IMR-90 (cell line): ENCODE measurements at regions not wholly inside any gene's neighbourhood (a gene's known extent, or its start where the extent isn't known, plus 50 kb on each side); places are given as distances from the start of the nearest gene placed in this dataset.

ENCODE experiments used
- ATAC-seq: fragments of 200-7000 bp; cut with Tn5 transposase; 2 replicates; pipeline ENCODE4 v1.9.1; 2020; ENCODE audit warnings: low read depth, mild to moderate bottlenecking, moderate library complexity
- BruUV-seq: library from RNA; stranded (reverse); fragments of 400-500 nt; replicated peaks from 2 replicates; lab custom pipeline; 2021; lab: Mats Ljungman, UMichigan
- CTCF ChIA-PET: fragments of 300-600 bp; formaldehyde crosslinking; extraction: SDS; loops from one replicate; lab custom pipeline; 2021; ENCODE audit warnings: antibody characterized with exemption; lab: Yijun Ruan, JAX
- POLR2A ChIA-PET: fragments of 300-600 bp; sonication (Branson Sonifier 250); formaldehyde crosslinking; loops from one replicate; lab custom pipeline; 2022; ENCODE audit warnings: antibody characterized with exemption; ENCODE audit not compliant: unreplicated experiment; lab: Charles Lee
- DNase-seq: peaks from one replicate; pipeline ENCODE4 v3.0.0; 2013
- H2AFZ ChIP-seq: replicated peaks from 2 replicates; pipeline ENCODE3; 2013; ENCODE audit warnings: low read length, mild to moderate bottlenecking; ENCODE audit not compliant: poor library complexity
- H2AK5ac ChIP-seq: 2 replicates; pipeline ENCODE4 v1.6.1; 2013; ENCODE audit warnings: low read depth, low read length, inconsistent platforms
- H2AK9ac ChIP-seq: replicated peaks from 2 replicates; pipeline ENCODE3; 2013; ENCODE audit warnings: mild to moderate bottlenecking, low read depth, low read length, moderate library complexity; ENCODE audit not compliant: poor library complexity
- H2BK120ac ChIP-seq: 2 replicates; pipeline ENCODE4 v1.6.1; 2013; ENCODE audit warnings: low read depth, low read length, inconsistent platforms
- H2BK15ac ChIP-seq: 3 replicates; pipeline ENCODE4 v1.6.1; 2013; ENCODE audit warnings: low read depth, low read length, inconsistent platforms
- H2BK20ac ChIP-seq: 2 replicates; pipeline ENCODE4 v1.6.1; 2013; ENCODE audit warnings: low read depth, mild to moderate bottlenecking, inconsistent platforms, low read length, moderate library complexity
- H2BK5ac ChIP-seq: 2 replicates; pipeline ENCODE4 v1.6.1; 2013; ENCODE audit warnings: mild to moderate bottlenecking, low read depth, low read length, inconsistent platforms; ENCODE audit not compliant: poor library complexity, severe bottlenecking
- H3K14ac ChIP-seq: replicated peaks from 2 replicates; pipeline ENCODE4 v1.6.1; 2013; ENCODE audit warnings: low read depth, low read length, inconsistent platforms
- H3K18ac ChIP-seq: 2 replicates; pipeline ENCODE4 v1.6.1; 2013; ENCODE audit warnings: low read depth, low read length, control low read depth
- H3K23ac ChIP-seq: 2 replicates; pipeline ENCODE4 v1.6.1; 2013; ENCODE audit warnings: low read depth, low read length, inconsistent platforms
- H3K27ac ChIP-seq: 2 replicates; pipeline ENCODE4 v1.5.1; 2013; ENCODE audit warnings: mild to moderate bottlenecking, control low read depth, low read length; ENCODE audit not compliant: insufficient read depth
- H3K27me3 ChIP-seq: 2 replicates; pipeline ENCODE4 v1.6.1; 2013; ENCODE audit warnings: low read length; ENCODE audit not compliant: control insufficient read depth, insufficient read depth
- H3K36me3 ChIP-seq: 2 replicates; pipeline ENCODE4 v1.6.1; 2013; ENCODE audit warnings: low read length, mixed read lengths; ENCODE audit not compliant: control insufficient read depth, insufficient read depth
- H3K4ac ChIP-seq: 2 replicates; pipeline ENCODE4 v1.6.1; 2013; ENCODE audit warnings: low read depth, low read length, inconsistent platforms
- H3K4me1 ChIP-seq: 2 replicates; pipeline ENCODE4 v1.6.1; 2013; ENCODE audit warnings: low read length, mixed read lengths; ENCODE audit not compliant: control insufficient read depth, insufficient read depth
- H3K4me2 ChIP-seq: 2 replicates; pipeline ENCODE4 v1.6.1; 2013; ENCODE audit warnings: low read depth, mild to moderate bottlenecking, control low read depth, low read length, moderate library complexity
- H3K4me3 ChIP-seq: 2 replicates; pipeline ENCODE4 v1.5.1; 2013; ENCODE audit warnings: low read depth, mild to moderate bottlenecking, control low read depth, low read length, moderate library complexity; ENCODE audit not compliant: insufficient read depth
- H3K56ac ChIP-seq: 2 replicates; pipeline ENCODE4 v1.6.1; 2013; ENCODE audit warnings: low read length, inconsistent platforms; ENCODE audit not compliant: insufficient read depth; ENCODE audit errors: extremely low read depth
- H3K79me1 ChIP-seq, 2 experiments: 2 replicates each; pipeline ENCODE4 v1.6.1; 2013; ENCODE audit warnings: low read length in 2 of 2, inconsistent platforms in 1 of 2, low read depth in 1 of 2
- H3K9ac ChIP-seq: 2 replicates; pipeline ENCODE4 v1.6.1; 2013; ENCODE audit warnings: low read depth, low read length, control low read depth
- H3K9me1 ChIP-seq: 2 replicates; pipeline ENCODE4 v1.6.1; 2013; ENCODE audit warnings: low read length, inconsistent platforms; ENCODE audit not compliant: insufficient read depth
- H3K9me3 ChIP-seq: 2 replicates; pipeline ENCODE4 v1.6.1; 2013; ENCODE audit warnings: low read length; ENCODE audit not compliant: control insufficient read depth, insufficient read depth
- H4K20me1 ChIP-seq: 2 replicates; pipeline ENCODE4 v1.6.1; 2013; ENCODE audit warnings: low read length, inconsistent platforms; ENCODE audit not compliant: insufficient read depth
- H4K5ac ChIP-seq: 2 replicates; pipeline ENCODE4 v1.6.1; 2013; ENCODE audit warnings: mild to moderate bottlenecking, low read depth, low read length, control low read depth
- H4K8ac ChIP-seq, 2 experiments: 2 replicates each; pipeline ENCODE4 v1.6.1; 2013; ENCODE audit warnings: low read depth in 2 of 2, low read length in 2 of 2, control low read depth in 1 of 2, inconsistent platforms in 1 of 2
- H4K91ac ChIP-seq: 2 replicates; pipeline ENCODE4 v1.6.1; 2013; ENCODE audit warnings: low read depth, low read length, inconsistent platforms; ENCODE audit not compliant: insufficient read depth
- BHLHE40 ChIP-seq: fragments of 150-350 bp; IDR thresholded peaks from 2 replicates; pipeline ENCODE4 v1.6.1; 2016; ENCODE audit warnings: mild to moderate bottlenecking, low read depth, low read length
- CEBPB ChIP-seq: IDR thresholded peaks from 2 replicates; pipeline ENCODE4 v1.6.1; 2012; ENCODE audit warnings: low read depth, low read length, improper control_type of control experiment
- CHD1 ChIP-seq: IDR thresholded peaks from 2 replicates; pipeline ENCODE4 v1.6.1; 2012; ENCODE audit warnings: low read depth, low read length, improper control_type of control experiment
- CTCF ChIP-seq: conservative IDR thresholded peaks from 2 replicates; pipeline ENCODE4 v1.5.1; 2012; ENCODE audit warnings: mild to moderate bottlenecking, low read depth, low read length, improper control_type of control experiment
- ELK1 ChIP-seq: fragments of 150-350 bp; IDR thresholded peaks from 2 replicates; pipeline ENCODE4 v1.6.1; 2016; ENCODE audit warnings: low read depth, mild to moderate bottlenecking, low read length, moderate library complexity, borderline replicate concordance
- FOS ChIP-seq: fragments of 150-350 bp; IDR thresholded peaks from 2 replicates; pipeline ENCODE4 v1.6.1; 2016; ENCODE audit warnings: low read depth, low read length
- MAFK ChIP-seq: IDR thresholded peaks from 2 replicates; pipeline ENCODE4 v1.6.1; 2012; ENCODE audit warnings: low read depth, low read length, improper control_type of control experiment
- MAZ ChIP-seq: IDR thresholded peaks from 2 replicates; pipeline ENCODE4 v1.6.1; 2012; ENCODE audit warnings: low read depth, mild to moderate bottlenecking, low read length, improper control_type of control experiment, moderate library complexity, borderline replicate concordance
- MXI1 ChIP-seq: IDR thresholded peaks from 2 replicates; pipeline ENCODE4 v1.6.1; 2012; ENCODE audit warnings: low read depth, mild to moderate bottlenecking, low read length, moderate library complexity, borderline replicate concordance
- NFE2L2 ChIP-seq: fragments of 150-350 bp; IDR thresholded peaks from 2 replicates; pipeline ENCODE4 v1.6.1; 2016; ENCODE audit warnings: low read depth, mild to moderate bottlenecking, low read length
- POLR2A ChIP-seq: IDR thresholded peaks from 2 replicates; pipeline ENCODE4 v1.6.1; 2012; ENCODE audit warnings: mild to moderate bottlenecking, low read depth, low read length
- RAD21 ChIP-seq: IDR thresholded peaks from 2 replicates; pipeline ENCODE4 v1.6.1; 2012; ENCODE audit warnings: low read length, improper control_type of control experiment
- RCOR1 ChIP-seq: IDR thresholded peaks from 2 replicates; pipeline ENCODE4 v1.6.1; 2012; ENCODE audit warnings: mild to moderate bottlenecking, low read length, improper control_type of control experiment; ENCODE audit not compliant: insufficient replicate concordance
- RFX5 ChIP-seq: IDR thresholded peaks from 2 replicates; pipeline ENCODE4 v1.8.0; 2012; ENCODE audit warnings: low read depth, mild to moderate bottlenecking, low read length, moderate library complexity
- SMC3 ChIP-seq: fragments of 150-350 bp; IDR thresholded peaks from 2 replicates; pipeline ENCODE4 v1.6.1; 2016; ENCODE audit warnings: low read depth, mild to moderate bottlenecking, antibody characterized with exemption, low read length, moderate library complexity
- USF2 ChIP-seq: fragments of 150-350 bp; IDR thresholded peaks from 2 replicates; pipeline ENCODE4 v1.6.1; 2017; ENCODE audit warnings: mild to moderate bottlenecking, antibody characterized with exemption, low read length, low read depth
- WGBS, 2 experiments: methylation state at CpG; one replicate each; pipeline versions ENCODE4 v1.1.5 to v1.1.7; 2013; ENCODE audit warnings: missing lambda C conversion rate in 2 of 2; ENCODE audit not compliant: insufficient read length in 1 of 2; ENCODE audit errors: extremely low coverage in 2 of 2; 5-methylcytosine and 5-hydroxymethylcytosine counted together
- dilution Hi-C: fragments of 300-500 bp; cut with HindIII; formaldehyde crosslinking; loops from one replicate; pipeline ENCODE4 v1.14.3; 2018; ENCODE audit warnings: low sequenced_read_pairs; ENCODE audit not compliant: unreplicated experiment
- in situ Hi-C: fragments of 300-500 bp; cut with MboI; formaldehyde crosslinking; loops from 3 replicates; pipeline ENCODE4 v1.14.3; 2019; ENCODE audit warnings: low sequenced_read_pairs, inconsistent platforms, mixed read lengths
- intact Hi-C: fragments of 100-400 bp; cut with micrococcal nuclease; formaldehyde crosslinking; loops from 2 replicates; pipeline ENCODE4 v1.10.0; 2022

GRCh38 chr1:214216021-214216420, 64.9 kb upstream of the SMYD2 start:
- in situ Hi-C loops: loop anchor here (10.0 kb wide), 1 partner anchor 369 kb away; no protein-coding TSS in a partner anchor
- no peak for ATAC-seq

More at GRCh38 chr1:214216021-214216420, 64.9 kb upstream of the SMYD2 start:
- no peaks in the 10 kb centered on the region for H4K20me1 ChIP-seq
- no peaks in the 10 kb centered on the region for H3K9me1 ChIP-seq
- H3K23ac ChIP-seq: no peak overlapping the region
- no peak overlapping the region for H2BK20ac ChIP-seq
- TF ChIP-seq MAFK: no peak
- no peak for TF ChIP-seq MAZ
- no peak for TF ChIP-seq POLR2A
- TF ChIP-seq CTCF: no peak
- no peak for TF ChIP-seq SMC3
- no peak for TF ChIP-seq CHD1
- no peak for TF ChIP-seq CEBPB
- TF ChIP-seq MXI1: no peak
- TF ChIP-seq USF2: no peak
- no peak for TF ChIP-seq RFX5
- no peak for TF ChIP-seq FOS
- TF ChIP-seq BHLHE40: no peak
- no peak for TF ChIP-seq RAD21
- no peak for TF ChIP-seq NFE2L2
- no peak for TF ChIP-seq ELK1
- no peak for TF ChIP-seq RCOR1
- no peak overlapping the region for H2BK120ac ChIP-seq
- H4K5ac ChIP-seq: no peak overlapping the region
- no peak overlapping the region for H2AK5ac ChIP-seq
- ChIA-PET CTCF (no interaction called here), POLR2A (no interaction called here)
- H2BK5ac ChIP-seq: no peak overlapping the region
- H3K4me1 ChIP-seq: no peaks in the 10 kb centered on the region; the same call in 1 of the 2 replicates
- DNase-seq: no peak
- no peak overlapping the region for H3K18ac ChIP-seq
- dilution Hi-C loops (no loop called here), intact Hi-C loops (no loop called here)
- no peaks in the 10 kb centered on the region for H3K9me3 ChIP-seq
- H3K79me1 ChIP-seq: no peaks in the 10 kb centered on the region
- no peaks in the 10 kb centered on the region for H3K36me3 ChIP-seq
- BruUV-seq: no TSS peak
- no peak overlapping the region for H4K91ac ChIP-seq
- no peak overlapping the region for H3K9ac ChIP-seq
- no peak overlapping the region for H3K27ac ChIP-seq
- H4K8ac ChIP-seq: no peak overlapping the region
- no peak overlapping the region for H3K4me3 ChIP-seq
- no peak overlapping the region for H3K14ac ChIP-seq
- H3K56ac ChIP-seq: no peak overlapping the region
- H3K4me2 ChIP-seq: no peak overlapping the region
- no peak overlapping the region for H2AK9ac ChIP-seq
- H2AFZ ChIP-seq: no peak overlapping the region
- no CpG with 5 or more reads among the region's 1 CpG for WGBS, 2 experiments
- no peak overlapping the region for H3K4ac ChIP-seq
- peaks cover 45% of the 10 kb centered on the region for H3K27me3 ChIP-seq
- H2BK15ac ChIP-seq: no peak overlapping the region
